Mesendoderm (in vitro differentiated cells): ENCODE measurements at regions not wholly inside any gene's neighbourhood (a gene's known extent, or its start where the extent isn't known, plus 50 kb on each side); places are given as distances from the start of the nearest gene placed in this dataset.

Experiments
- DNase-seq: peaks from one replicate; pipeline ENCODE4 v3.0.0; 2013
- H2AK5ac ChIP-seq: 2 replicates; pipeline ENCODE4 v1.6.1; 2013; ENCODE audit warnings: low read length, inconsistent platforms
- H2BK120ac ChIP-seq: 2 replicates; pipeline ENCODE4 v1.6.1; 2013; ENCODE audit warnings: low read depth, mild to moderate bottlenecking, low read length, moderate library complexity, mixed read lengths
- H2BK15ac ChIP-seq: replicated peaks from 2 replicates; pipeline ENCODE4 v1.6.1; 2013; ENCODE audit warnings: low read depth, mild to moderate bottlenecking, moderate library complexity
- H2BK5ac ChIP-seq: 2 replicates; pipeline ENCODE4 v1.6.1; 2013; ENCODE audit warnings: low read length, inconsistent platforms
- H3K18ac ChIP-seq: 2 replicates; pipeline ENCODE4 v1.6.1; 2013; ENCODE audit warnings: mild to moderate bottlenecking, low read length, mixed read lengths
- H3K23ac ChIP-seq: one replicate; pipeline ENCODE4 v1.6.1; 2013; ENCODE audit warnings: low read length
- H3K27ac ChIP-seq: 2 replicates; pipeline ENCODE4 v1.5.1; 2013; ENCODE audit warnings: low read depth, mild to moderate bottlenecking, inconsistent platforms, low read length, moderate library complexity
- H3K27me3 ChIP-seq: 2 replicates; pipeline ENCODE4 v1.6.1; 2013; ENCODE audit warnings: low read length, control low read depth, mild to moderate bottlenecking, inconsistent platforms; ENCODE audit not compliant: insufficient read depth, poor library complexity
- H3K36me3 ChIP-seq: 2 replicates; pipeline ENCODE4 v1.6.1; 2013; ENCODE audit warnings: low read length, inconsistent platforms; ENCODE audit not compliant: control insufficient read depth, insufficient read depth
- H3K4ac ChIP-seq: one replicate; pipeline ENCODE4 v1.6.1; 2013; ENCODE audit warnings: low read depth, mild to moderate bottlenecking, low read length, moderate library complexity
- H3K4me1 ChIP-seq: 2 replicates; pipeline ENCODE4 v1.6.1; 2013; ENCODE audit warnings: low read depth, low read length, inconsistent platforms; ENCODE audit not compliant: control insufficient read depth
- H3K4me2 ChIP-seq: 2 replicates; pipeline ENCODE4 v1.6.1; 2013; ENCODE audit warnings: low read length
- H3K4me3 ChIP-seq: 2 replicates; pipeline ENCODE4 v1.5.1; 2013; ENCODE audit warnings: mild to moderate bottlenecking, low read length
- H3K56ac ChIP-seq: one replicate; pipeline ENCODE4 v1.6.1; 2013; ENCODE audit warnings: low read length
- H3K79me1 ChIP-seq: 2 replicates; pipeline ENCODE4 v1.6.1; 2013; ENCODE audit warnings: low read length, inconsistent platforms
- H3K79me2 ChIP-seq: 2 replicates; pipeline ENCODE4 v1.6.1; 2013; ENCODE audit warnings: mild to moderate bottlenecking, low read length; ENCODE audit not compliant: control insufficient read depth, insufficient read depth
- H3K9ac ChIP-seq: 2 replicates; pipeline ENCODE4 v1.6.1; 2013; ENCODE audit warnings: low read length, inconsistent platforms
- H4K5ac ChIP-seq: one replicate; pipeline ENCODE4 v1.6.1; 2013; ENCODE audit warnings: low read length
- H4K8ac ChIP-seq: one replicate; pipeline ENCODE4 v1.6.1; 2013; ENCODE audit warnings: low read depth, mild to moderate bottlenecking, control low read depth, low read length, moderate library complexity
- WGBS: extraction: QIAGEN DNeasy Blood & Tissue Kit; methylation state at CpG from one replicate; pipeline ENCODE4 v1.1.7; 2013; ENCODE audit warnings: low lambda C conversion rate, missing lambda C conversion rate; ENCODE audit not compliant: insufficient coverage; ENCODE audit errors: extremely low coverage; 5-methylcytosine and 5-hydroxymethylcytosine counted together

DNA sequence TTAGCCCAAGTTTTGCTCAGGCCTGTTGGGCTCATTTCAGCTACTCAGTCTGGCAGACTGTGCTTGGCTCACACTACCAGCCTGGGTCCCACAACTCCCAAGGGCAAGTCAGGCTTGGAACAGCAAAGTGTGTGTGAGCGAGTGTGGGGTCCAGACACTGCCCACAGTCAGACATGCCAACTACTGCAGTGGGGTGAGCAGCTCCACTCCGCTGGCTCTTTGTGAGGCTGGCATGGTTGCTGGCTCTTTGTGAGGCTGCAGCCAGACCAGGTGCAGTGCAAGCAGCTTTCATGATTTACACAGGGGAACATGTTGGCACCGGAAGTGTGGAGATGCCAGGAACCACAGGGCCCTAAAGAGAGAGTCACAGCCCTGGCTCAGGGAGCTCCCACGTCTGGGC, 606.7 kb upstream of the FAM174A start:
- H2AK5ac ChIP-seq, result no peak overlapping the region
- no peak overlapping the region for H3K4me3 ChIP-seq
- no peak overlapping the region for H2BK5ac ChIP-seq
- H2BK15ac ChIP-seq, result no peak overlapping the region
- DNase-seq, result no peak
- H3K4me2 ChIP-seq, result no peak overlapping the region
- no peak overlapping the region for H3K23ac ChIP-seq
- H3K4ac ChIP-seq, result no peak overlapping the region
- no peak overlapping the region for H3K9ac ChIP-seq
- H3K79me2 ChIP-seq, result no peaks in the 10 kb centered on the region
- no peak overlapping the region for H3K56ac ChIP-seq
- no peaks in the 10 kb centered on the region for H3K27me3 ChIP-seq
- no peaks in the 10 kb centered on the region for H3K4me1 ChIP-seq
- H3K79me1 ChIP-seq, result no peaks in the 10 kb centered on the region
- no CpG with 5 or more reads among the region's 4 CpGs for WGBS
- no peak overlapping the region for H4K8ac ChIP-seq
- no peak overlapping the region for H4K5ac ChIP-seq
- no peak overlapping the region for H2BK120ac ChIP-seq
- H3K18ac ChIP-seq, result no peak overlapping the region
- H3K36me3 ChIP-seq, result no peaks in the 10 kb centered on the region
- H3K27ac ChIP-seq, result no peak overlapping the region

DNA sequence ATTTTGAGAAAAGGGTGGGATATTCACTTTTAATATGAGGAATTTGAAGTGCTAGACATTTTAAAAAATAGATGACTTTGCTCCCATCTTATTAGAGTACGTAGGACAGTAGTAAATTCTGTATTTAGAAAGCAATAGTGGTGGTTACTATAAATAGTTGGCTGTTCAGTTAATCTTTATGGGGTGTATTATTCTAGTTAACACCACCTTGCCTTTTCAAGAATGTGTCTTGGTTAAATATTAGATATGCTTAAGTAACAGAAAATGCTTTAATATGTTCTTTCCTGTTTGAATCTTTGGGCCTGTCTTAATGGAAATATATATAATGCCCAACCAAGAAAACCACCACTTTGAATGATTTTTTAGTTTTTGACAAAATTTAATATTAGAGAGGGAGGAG, 608.7 kb upstream of the FAM174A start:
- Histone ChIP-seq H2BK120ac (no peak overlapping the region), H2AK5ac (no peak overlapping the region), H3K4me3 (no peak overlapping the region), H4K8ac (no peak overlapping the region), H3K56ac (no peak overlapping the region), H3K9ac (no peak overlapping the region), H3K36me3 (no peaks in the 10 kb centered on the region), H3K4me2 (no peak overlapping the region), H3K27me3 (no peaks in the 10 kb centered on the region), H3K79me2 (no peaks in the 10 kb centered on the region), H4K5ac (no peak overlapping the region), H2BK15ac (no peak overlapping the region), H3K23ac (no peak overlapping the region), H3K4ac (no peak overlapping the region), H2BK5ac (no peak overlapping the region), H3K79me1 (no peaks in the 10 kb centered on the region), H3K4me1 (no peaks in the 10 kb centered on the region), H3K18ac (no peak overlapping the region), H3K27ac (no peak overlapping the region)
- no CpG with 5 or more reads among the region's 1 CpG for WGBS
- DNase-seq, result no peak

DNA sequence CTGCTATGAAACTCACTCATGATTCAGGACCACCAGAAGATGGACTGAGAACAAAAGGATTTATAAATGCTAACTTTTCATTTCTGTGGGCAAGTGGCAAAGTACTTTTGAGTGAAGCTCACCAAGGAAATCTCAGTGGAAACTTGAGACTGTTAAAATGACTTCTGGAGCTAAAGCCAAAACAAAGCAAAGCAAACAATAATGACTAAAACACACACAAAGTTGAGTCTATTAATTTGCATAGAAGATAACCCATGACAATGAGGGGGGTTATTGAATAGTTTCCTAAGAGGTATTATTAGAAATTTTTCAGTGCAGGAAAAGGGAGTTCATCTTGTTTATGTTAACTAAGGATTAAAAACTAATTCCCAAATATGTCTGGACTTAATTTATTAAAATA, 612.8 kb upstream of the FAM174A start:
- Histone ChIP-seq H2AK5ac (no peak overlapping the region), H3K23ac (no peak overlapping the region), H4K5ac (no peak overlapping the region), H2BK120ac (no peak overlapping the region), H3K56ac (no peak overlapping the region), H3K18ac (no peak overlapping the region), H3K4me2 (no peak overlapping the region), H3K27me3 (no peaks in the 10 kb centered on the region), H3K36me3 (no peaks in the 10 kb centered on the region), H3K27ac (no peak overlapping the region), H3K79me1 (no peaks in the 10 kb centered on the region), H3K4me3 (no peak overlapping the region), H3K9ac (no peak overlapping the region), H3K4ac (no peak overlapping the region), H2BK15ac (no peak overlapping the region), H3K4me1 (no peaks in the 10 kb centered on the region), H4K8ac (no peak overlapping the region), H3K79me2 (no peaks in the 10 kb centered on the region), H2BK5ac (no peak overlapping the region)
- no peak for DNase-seq

DNA sequence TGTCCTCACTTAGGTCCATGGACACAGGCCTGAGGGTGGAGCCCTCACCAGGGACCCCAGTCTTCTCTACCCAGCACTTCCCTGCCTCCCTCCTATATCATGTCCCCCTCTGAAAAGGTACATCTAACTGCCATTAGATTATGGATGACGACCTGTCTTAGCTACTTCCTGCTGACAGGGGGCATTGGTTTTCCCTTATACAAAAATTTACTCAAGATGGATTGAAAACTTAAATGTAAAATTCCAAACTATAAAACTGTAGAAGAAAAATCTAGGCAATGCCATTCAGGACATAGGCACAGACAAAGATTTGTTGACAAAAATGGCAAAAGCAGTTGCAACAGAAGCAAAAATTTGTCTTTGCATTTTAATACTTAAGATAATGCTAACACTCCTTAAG, 623.2 kb upstream of the FAM174A start:
- Histone ChIP-seq H3K79me1 (no peaks in the 10 kb centered on the region), H3K27ac (no peak overlapping the region), H2BK5ac (no peak overlapping the region), H3K18ac (no peak overlapping the region), H2AK5ac (no peak overlapping the region), H3K4me2 (no peak overlapping the region), H4K8ac (no peak overlapping the region), H3K23ac (no peak overlapping the region), H3K79me2 (no peaks in the 10 kb centered on the region), H3K4ac (no peak overlapping the region), H3K36me3 (no peaks in the 10 kb centered on the region), H3K9ac (no peak overlapping the region), H3K27me3 (no peaks in the 10 kb centered on the region), H2BK15ac (no peak overlapping the region), H3K56ac (no peak overlapping the region), H4K5ac (no peak overlapping the region), H3K4me1 (no peaks in the 10 kb centered on the region), H2BK120ac (no peak overlapping the region), H3K4me3 (no peak overlapping the region)
- peak; percentile 27 for DNase-seq
- no CpG with 5 or more reads among the region's 1 CpG for WGBS

DNA sequence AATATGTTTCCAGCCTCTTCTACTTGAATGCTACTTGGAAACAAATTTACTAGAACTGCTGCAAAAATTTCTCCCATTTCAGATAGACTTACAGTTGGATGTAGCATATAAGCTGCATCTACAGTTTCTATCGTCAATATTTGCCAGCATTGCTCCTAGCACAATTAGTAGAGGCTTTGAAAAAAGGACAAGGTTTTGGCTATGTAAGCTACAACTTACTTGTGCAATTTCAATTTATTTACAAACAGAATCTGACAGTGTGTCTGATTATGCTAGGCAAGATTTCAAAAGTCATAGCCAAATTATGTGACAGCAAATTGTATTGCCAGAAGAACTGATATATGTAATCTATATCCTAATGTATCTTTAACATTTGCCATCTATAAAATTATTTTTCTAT, 628.4 kb upstream of the FAM174A start:
- Histone ChIP-seq H3K18ac (no peak overlapping the region), H3K4me2 (no peak overlapping the region), H2BK5ac (no peak overlapping the region), H3K9ac (no peak overlapping the region), H2BK120ac (no peak overlapping the region), H3K23ac (no peak overlapping the region), H3K4me3 (no peak overlapping the region), H3K27ac (no peak overlapping the region), H3K56ac (no peak overlapping the region), H2AK5ac (no peak overlapping the region), H3K4me1 (no peaks in the 10 kb centered on the region), H2BK15ac (no peak overlapping the region), H3K36me3 (no peaks in the 10 kb centered on the region), H3K4ac (no peak overlapping the region), H4K8ac (no peak overlapping the region), H3K79me2 (no peaks in the 10 kb centered on the region), H3K27me3 (no peaks in the 10 kb centered on the region), H4K5ac (no peak overlapping the region), H3K79me1 (no peaks in the 10 kb centered on the region)
- WGBS, result no CpG with 5 or more reads among the region's 1 CpG
- no peak for DNase-seq

DNA sequence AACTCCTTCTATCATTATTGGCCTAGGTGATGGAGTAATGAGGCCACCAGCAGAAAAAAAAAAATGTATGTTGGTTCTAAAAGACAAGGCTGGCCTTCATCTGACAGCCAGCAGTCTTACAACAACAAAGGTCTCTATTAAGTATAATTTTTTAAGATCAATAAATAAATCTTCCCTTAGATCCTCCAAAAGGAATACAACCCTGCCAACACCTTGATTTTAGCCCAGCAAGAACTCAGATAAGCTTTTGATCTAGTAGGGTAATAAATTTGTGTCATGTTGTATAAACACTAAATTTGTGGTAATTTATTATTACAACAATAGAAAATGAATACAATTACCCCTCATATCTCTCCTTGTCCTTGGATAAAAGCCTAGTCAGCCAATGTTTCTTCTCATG, 633.2 kb upstream of the FAM174A start:
- Histone ChIP-seq H4K5ac (no peak overlapping the region), H3K4me2 (no peak overlapping the region), H2BK5ac (no peak overlapping the region), H2BK15ac (no peak overlapping the region), H3K56ac (no peak overlapping the region), H3K4me3 (no peak overlapping the region), H3K9ac (no peak overlapping the region), H2AK5ac (no peak overlapping the region), H3K18ac (no peak overlapping the region), H3K4me1 (no peaks in the 10 kb centered on the region), H3K23ac (no peak overlapping the region), H4K8ac (no peak overlapping the region), H3K79me2 (no peaks in the 10 kb centered on the region), H2BK120ac (no peak overlapping the region), H3K27me3 (no peaks in the 10 kb centered on the region), H3K36me3 (no peaks in the 10 kb centered on the region), H3K4ac (no peak overlapping the region), H3K27ac (no peak overlapping the region), H3K79me1 (no peaks in the 10 kb centered on the region)
- no peak for DNase-seq
